ENCODE measurements at regions not wholly inside any gene's neighbourhood (a gene's known extent, or its start where the extent isn't known, plus 50 kb on each side); places are given as distances from the start of the nearest gene placed in this dataset.
"Not testable (repeated sequence)": the region's sequence is repeated elsewhere in the genome, so short reads cannot be mapped to it uniquely, and the experiment has no call there.

GRCh38 chr1:229132106-229132443, 138.8 kb upstream of the RAB4A start:
- H3K36me3 ChIP-seq (ENCODE audit: control insufficient read depth, insufficient read depth, low read length) = no peaks in the 10 kb centered on the region
- Mint-ChIP-seq H3K4me1 (peaks cover 49 to 53% of the 10 kb centered on the region in 2 donors), H3K4me3 (no peak overlapping the region), H3K27ac (peak overlapping the region in 1 of 2 donors; percentile 6), H3K27me3 (ENCODE audit: low read depth in 2 of 2) (peaks cover 10 to 13% of the 10 kb centered on the region in 2 donors), H3K36me3 (peaks cover 20% of the 10 kb centered on the region), H3K9me3 (peaks cover 0 to 5% of the 10 kb centered on the region in 2 donors)
- WGBS (ENCODE audit: insufficient coverage) = 100% methylated on average over 1 of the region's 1 CpG
- H3K27me3 ChIP-seq (ENCODE audit: control insufficient read depth, insufficient read depth, low read length) = peaks cover 4% of the 10 kb centered on the region
- ATAC-seq = no peak
- H3K27ac ChIP-seq (ENCODE audit: low read length) = no peak overlapping the region
- peaks cover 55% of the 10 kb centered on the region for H3K4me1 ChIP-seq (ENCODE audit: control insufficient read depth, insufficient read depth, low read length)
- no peak for DNase-seq
- TF ChIP-seq CTCF (IDR thresholded peaks at IDR 0.05) = no peak
- H3K4me3 ChIP-seq (ENCODE audit: low read length) = no peak overlapping the region
- peaks cover 15% of the 10 kb centered on the region for H3K9me3 ChIP-seq (ENCODE audit: control insufficient read depth, insufficient read depth, low read length)
- intact Hi-C loops (cut with micrococcal nuclease) = no loop called here

GRCh38 chr1:229132706-229133105, 138.2 kb upstream of the RAB4A start:
- Mint-ChIP-seq H3K27ac (no peak overlapping the region), H3K4me3 (no peak overlapping the region), H3K27me3 (ENCODE audit: low read depth in 2 of 2) (peaks cover 13% of the 10 kb centered on the region in 2 donors), H3K9me3 (peaks cover 0 to 5% of the 10 kb centered on the region in 2 donors), H3K36me3 (peaks cover 20% of the 10 kb centered on the region), H3K4me1 (peaks cover 43 to 47% of the 10 kb centered on the region in 2 donors)
- Histone ChIP-seq H3K9me3 (ENCODE audit: control insufficient read depth, insufficient read depth, low read length) (peaks cover 15% of the 10 kb centered on the region), H3K27me3 (ENCODE audit: control insufficient read depth, insufficient read depth, low read length) (peaks cover 4% of the 10 kb centered on the region), H3K4me3 (ENCODE audit: low read length) (no peak overlapping the region), H3K4me1 (ENCODE audit: control insufficient read depth, insufficient read depth, low read length) (peaks cover 51% of the 10 kb centered on the region), H3K27ac (ENCODE audit: low read length) (no peak overlapping the region), H3K36me3 (ENCODE audit: control insufficient read depth, insufficient read depth, low read length) (no peaks in the 10 kb centered on the region)
- TF ChIP-seq CTCF (IDR thresholded peaks at IDR 0.05) = no peak
- DNase-seq = no peak
- intact Hi-C loops (cut with micrococcal nuclease) = no loop called here
- no peak for ATAC-seq

GRCh38 chr1:229133151-229133550, 137.8 kb upstream of the RAB4A start:
- H3K36me3 ChIP-seq (ENCODE audit: control insufficient read depth, insufficient read depth, low read length) = no peaks in the 10 kb centered on the region
- WGBS (ENCODE audit: insufficient coverage) = 63% methylated on average over 2 of the region's 2 CpGs
- no peak for ATAC-seq
- Mint-ChIP-seq H3K36me3 (peaks cover 20% of the 10 kb centered on the region), H3K4me1 (peaks cover 38 to 42% of the 10 kb centered on the region in 2 donors), H3K9me3 (peaks cover 0 to 5% of the 10 kb centered on the region in 2 donors), H3K27ac (no peak overlapping the region), H3K4me3 (no peak overlapping the region), H3K27me3 (ENCODE audit: low read depth in 2 of 2) (peaks cover 13% of the 10 kb centered on the region in 2 donors)
- H3K4me1 ChIP-seq (ENCODE audit: control insufficient read depth, insufficient read depth, low read length) = peaks cover 47% of the 10 kb centered on the region
- no peak for TF ChIP-seq CTCF (IDR thresholded peaks at IDR 0.05)
- H3K27ac ChIP-seq (ENCODE audit: low read length) = no peak overlapping the region
- H3K27me3 ChIP-seq (ENCODE audit: control insufficient read depth, insufficient read depth, low read length) = peaks cover 4% of the 10 kb centered on the region
- peaks cover 15% of the 10 kb centered on the region for H3K9me3 ChIP-seq (ENCODE audit: control insufficient read depth, insufficient read depth, low read length)
- no peak for DNase-seq
- intact Hi-C loops (cut with micrococcal nuclease) = no loop called here
- no peak overlapping the region for H3K4me3 ChIP-seq (ENCODE audit: low read length)

- no peak overlapping the region for H3K27ac ChIP-seq (ENCODE audit: low read length)
- H3K27me3 Mint-ChIP-seq (ENCODE audit: low read depth in 2 of 2) = peaks cover 13% of the 10 kb centered on the region in 2 donors
- H3K27ac Mint-ChIP-seq = no peak overlapping the region
- H3K4me1 Mint-ChIP-seq = peaks cover 35 to 39% of the 10 kb centered on the region in 2 donors
- H3K4me1 ChIP-seq (ENCODE audit: control insufficient read depth, insufficient read depth, low read length) = peaks cover 41% of the 10 kb centered on the region
- H3K36me3 Mint-ChIP-seq = peaks cover 20% of the 10 kb centered on the region
- H3K36me3 ChIP-seq (ENCODE audit: control insufficient read depth, insufficient read depth, low read length) = no peaks in the 10 kb centered on the region
- intact Hi-C loops (cut with micrococcal nuclease) = no loop called here
- peaks cover 0 to 5% of the 10 kb centered on the region in 2 donors for H3K9me3 Mint-ChIP-seq
- DNase-seq = no peak
- no peak for ATAC-seq
- H3K4me3 Mint-ChIP-seq = no peak overlapping the region
- no peak overlapping the region for H3K4me3 ChIP-seq (ENCODE audit: low read length)
- WGBS (ENCODE audit: insufficient coverage) = 85% methylated on average over 1 of the region's 1 CpG
- peaks cover 15% of the 10 kb centered on the region for H3K9me3 ChIP-seq (ENCODE audit: control insufficient read depth, insufficient read depth, low read length)
- peaks cover 4% of the 10 kb centered on the region for H3K27me3 ChIP-seq (ENCODE audit: control insufficient read depth, insufficient read depth, low read length)
- TF ChIP-seq CTCF (IDR thresholded peaks at IDR 0.05) = no peak
These were observed 137.1 kb upstream of the RAB4A start for GRCh38 chr1:229133811-229134210.

- peaks cover 20% of the 10 kb centered on the region for H3K36me3 Mint-ChIP-seq
- H3K27ac Mint-ChIP-seq; DNase-seq; H3K36me3 ChIP-seq (ENCODE audit: control insufficient read depth, insufficient read depth, low read length); H3K9me3 Mint-ChIP-seq; ATAC-seq; intact Hi-C loops (cut with micrococcal nuclease); H3K4me3 ChIP-seq (ENCODE audit: low read length); H3K4me3 Mint-ChIP-seq; H3K27me3 ChIP-seq (ENCODE audit: control insufficient read depth, insufficient read depth, low read length); H3K27ac ChIP-seq (ENCODE audit: low read length): not testable (repeated sequence)
- peaks cover 27 to 31% of the 10 kb centered on the region in 2 donors for H3K4me1 Mint-ChIP-seq
- Histone ChIP-seq H3K9me3 (ENCODE audit: control insufficient read depth, insufficient read depth, low read length) (peaks cover 15% of the 10 kb centered on the region), H3K4me1 (ENCODE audit: control insufficient read depth, insufficient read depth, low read length) (peaks cover 33% of the 10 kb centered on the region)
- peaks cover 13% of the 10 kb centered on the region in 2 donors for H3K27me3 Mint-ChIP-seq (ENCODE audit: low read depth in 2 of 2)
These were observed 136.3 kb upstream of the RAB4A start for GRCh38 chr1:229134381-229135217.
